ENCODE measurements at regions not wholly inside any gene's neighbourhood (a gene's known extent, or its start where the extent isn't known, plus 50 kb on each side); places are given as distances from the start of the nearest gene placed in this dataset.

DNA sequence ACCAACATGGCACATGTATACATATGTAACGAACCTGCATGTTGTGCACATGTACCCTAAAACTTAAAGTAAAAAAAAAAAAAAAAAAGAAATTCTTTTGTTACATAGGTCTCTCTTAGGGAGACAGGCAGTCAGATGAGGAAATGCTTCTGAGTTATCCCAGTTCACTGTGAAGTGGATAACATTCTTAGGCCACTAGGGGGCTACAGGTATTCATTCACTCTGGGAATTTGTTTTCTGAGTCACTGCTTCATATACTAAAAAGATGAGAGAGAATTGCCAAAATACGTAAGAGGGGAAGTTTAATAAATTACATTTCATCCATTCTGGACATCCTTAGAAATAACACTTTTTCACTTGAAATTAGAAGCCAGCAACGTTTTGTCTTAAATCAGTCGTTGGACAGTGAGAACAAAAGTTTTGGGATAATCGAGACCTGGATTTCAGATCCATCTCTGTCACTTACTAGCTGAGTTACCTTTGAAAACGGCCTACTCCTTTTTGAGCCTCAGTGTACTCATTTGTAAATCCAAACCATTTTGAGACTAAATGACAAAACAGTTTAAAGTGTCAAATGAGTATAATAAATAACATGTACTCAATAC is 738.4 kb upstream of the ALCAM start:
- peaks cover 0 to 8% of the 10 kb centered on the region in 2 donors for H3K9me3 Mint-ChIP-seq
- no peak for ATAC-seq
- no peaks in the 10 kb centered on the region for H3K27me3 Mint-ChIP-seq
- no peak for DNase-seq
- H3K27ac Mint-ChIP-seq = no peak overlapping the region
- H3K4me3 Mint-ChIP-seq = no peak overlapping the region
- no peaks in the 10 kb centered on the region for H3K4me1 Mint-ChIP-seq

DNA sequence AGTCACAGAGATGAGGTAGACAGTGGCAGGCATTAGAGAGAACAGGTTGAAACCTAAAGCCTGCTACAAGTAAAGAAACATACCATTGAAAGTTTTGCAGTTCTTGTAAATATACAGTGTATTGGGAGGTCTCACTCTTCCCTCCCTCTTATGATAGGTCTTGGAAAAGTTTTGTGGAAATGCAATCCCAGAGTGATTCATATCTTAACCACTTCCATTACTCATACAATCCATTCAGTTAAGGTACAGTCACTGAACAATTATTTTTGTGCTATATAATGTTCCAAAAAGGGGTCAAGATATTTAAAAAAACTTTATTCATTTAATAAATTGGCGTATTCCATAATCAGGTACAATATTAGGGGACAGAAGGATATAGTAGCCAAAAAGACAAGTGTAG is 737.7 kb upstream of the ALCAM start:
- DNase-seq (no peak), ATAC-seq (no peak)
- Mint-ChIP-seq H3K27me3 (peaks cover 5% of the 10 kb centered on the region), H3K4me1 (no peaks in the 10 kb centered on the region), H3K27ac (no peak overlapping the region), H3K9me3 (peaks cover 0 to 8% of the 10 kb centered on the region in 2 donors), H3K4me3 (no peak overlapping the region)

DNA sequence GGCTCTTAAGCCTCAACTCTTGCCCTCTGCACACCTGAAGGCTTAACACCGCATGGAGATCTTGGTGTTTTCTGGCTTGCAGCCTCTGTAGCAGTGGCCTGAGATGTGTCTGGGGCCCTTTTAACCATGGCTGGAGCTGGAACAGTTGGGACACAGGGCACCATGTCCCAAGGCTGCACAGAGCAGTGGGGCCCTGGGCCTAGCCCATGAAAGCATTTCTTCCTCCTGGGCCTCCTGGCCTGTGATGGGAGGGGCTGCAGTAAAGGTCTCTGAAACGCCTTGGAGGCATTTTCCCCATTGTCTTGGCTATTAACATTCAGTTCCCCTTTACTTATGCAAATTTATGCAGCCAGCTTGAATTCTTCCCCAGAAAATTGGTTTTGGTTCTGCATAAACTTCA is 735.5 kb upstream of the ALCAM start:
- no peak for DNase-seq
- H3K4me3 Mint-ChIP-seq = no peak overlapping the region
- no peak overlapping the region for H3K27ac Mint-ChIP-seq
- no peaks in the 10 kb centered on the region for H3K4me1 Mint-ChIP-seq
- H3K27me3 Mint-ChIP-seq = peaks cover 10% of the 10 kb centered on the region
- peaks cover 0 to 8% of the 10 kb centered on the region in 2 donors for H3K9me3 Mint-ChIP-seq
- peak; percentile 15 for ATAC-seq

DNA sequence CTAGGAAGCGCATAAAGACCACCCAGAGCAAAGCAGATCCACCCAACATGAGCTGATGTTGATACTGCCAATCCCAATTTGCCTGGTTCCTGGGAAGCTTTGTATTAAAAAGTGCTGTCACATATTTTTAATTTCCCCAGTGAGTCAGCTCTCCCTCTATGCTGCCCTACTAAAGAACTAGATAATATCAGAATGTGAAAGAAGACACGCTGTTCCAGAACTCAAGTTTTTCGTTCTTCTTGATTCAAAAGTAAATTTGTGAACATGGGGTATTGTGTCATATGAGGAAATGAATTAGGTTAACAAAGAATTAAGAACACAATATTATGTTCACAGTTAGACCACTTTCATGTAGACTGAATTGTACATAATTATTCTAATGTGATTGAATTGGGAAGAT is 734.2 kb upstream of the ALCAM start:
- ATAC-seq (no peak), DNase-seq (no peak)
- Mint-ChIP-seq H3K4me1 (no peaks in the 10 kb centered on the region), H3K27me3 (peaks cover 10% of the 10 kb centered on the region), H3K27ac (no peak overlapping the region), H3K4me3 (no peak overlapping the region), H3K9me3 (peaks cover 0 to 8% of the 10 kb centered on the region in 2 donors)

DNA sequence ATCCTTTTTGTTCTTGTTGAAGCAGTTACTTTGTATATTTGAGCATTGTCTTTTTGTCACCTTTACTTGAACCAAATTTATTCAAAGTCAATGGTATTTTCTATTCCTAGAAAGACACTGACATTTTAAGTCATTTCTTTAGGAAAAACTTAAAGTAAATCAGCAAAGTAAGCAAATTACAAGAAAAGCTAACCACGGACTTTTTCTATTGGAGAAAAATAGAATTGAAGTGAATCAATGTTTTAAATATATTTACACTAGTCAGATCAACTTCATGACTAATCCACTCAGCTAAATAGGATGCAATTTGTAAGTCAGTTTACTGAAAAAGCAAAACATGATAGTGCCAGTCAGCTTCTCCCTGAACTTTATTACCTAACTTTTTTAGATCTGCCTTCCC is 733.8 kb upstream of the ALCAM start:
- no peak for ATAC-seq
- no peak for DNase-seq
- peaks cover 10% of the 10 kb centered on the region for H3K27me3 Mint-ChIP-seq
- H3K9me3 Mint-ChIP-seq = peaks cover 1 to 8% of the 10 kb centered on the region in 2 donors
- no peak overlapping the region for H3K4me3 Mint-ChIP-seq
- H3K4me1 Mint-ChIP-seq = no peaks in the 10 kb centered on the region
- H3K27ac Mint-ChIP-seq = no peak overlapping the region

DNA sequence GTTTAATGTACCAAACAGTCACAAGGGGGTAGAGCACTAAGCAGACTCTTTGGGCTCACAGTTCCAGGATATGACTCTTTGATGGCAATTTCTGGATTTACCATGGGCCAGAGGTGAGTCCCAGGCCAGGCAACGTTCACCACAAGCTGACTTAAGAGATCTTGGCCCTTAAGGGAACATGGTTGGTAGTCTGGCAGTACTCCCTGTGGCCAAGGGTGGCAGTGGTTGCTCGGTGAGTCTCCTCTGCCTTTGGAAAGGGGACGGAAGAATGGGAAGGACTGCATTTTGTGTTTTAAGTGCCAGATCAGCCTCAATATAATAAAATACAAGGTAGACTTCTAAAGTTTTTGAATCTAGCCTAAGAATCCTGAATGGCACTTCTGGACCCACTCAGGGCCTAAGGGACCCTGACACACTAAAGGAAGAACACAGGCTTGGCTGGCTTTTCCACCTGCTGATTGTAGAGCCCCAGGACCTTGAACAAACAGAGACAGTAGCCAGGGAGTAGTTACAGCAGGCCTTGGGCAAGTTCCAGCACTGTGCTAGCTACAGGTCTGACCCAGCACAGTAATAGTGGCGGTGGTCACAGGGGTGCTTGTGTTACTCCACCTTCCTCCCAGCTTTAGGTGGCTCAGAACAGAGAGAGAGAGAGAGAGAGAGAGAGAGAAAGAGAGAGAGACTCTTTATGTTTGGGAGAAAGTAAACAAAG is 730.7 kb upstream of the ALCAM start:
- peaks cover 10% of the 10 kb centered on the region for H3K27me3 Mint-ChIP-seq
- peaks cover 8 to 15% of the 10 kb centered on the region in 2 donors for H3K9me3 Mint-ChIP-seq
- DNase-seq (no peak), ATAC-seq (no peak)
- H3K27ac Mint-ChIP-seq = no peak overlapping the region
- H3K4me3 Mint-ChIP-seq = no peak overlapping the region
- no peaks in the 10 kb centered on the region for H3K4me1 Mint-ChIP-seq

DNA sequence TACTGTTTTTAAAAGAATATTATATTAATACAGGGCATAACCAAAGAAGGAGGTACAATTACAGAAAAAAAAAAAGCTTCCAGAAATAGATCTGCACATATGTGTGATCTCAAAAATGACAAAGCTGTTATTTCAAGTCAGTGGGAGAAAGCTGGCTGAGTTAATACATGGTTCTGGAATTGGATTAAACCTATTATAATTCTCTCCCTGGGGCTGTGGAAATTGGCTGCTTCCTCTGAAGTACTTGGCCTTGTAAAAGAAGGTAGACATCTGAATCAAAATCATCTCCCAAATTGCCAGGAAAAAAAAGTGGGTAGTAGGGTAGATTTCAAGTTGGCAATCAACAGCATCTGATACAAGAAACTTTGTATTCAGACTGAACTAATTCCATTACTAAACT is 723.9 kb upstream of the ALCAM start:
- DNase-seq (no peak), ATAC-seq (no peak)
- Mint-ChIP-seq H3K27me3 (no peaks in the 10 kb centered on the region), H3K27ac (no peak overlapping the region), H3K4me1 (no peaks in the 10 kb centered on the region), H3K4me3 (no peak overlapping the region), H3K9me3 (peaks cover 0 to 16% of the 10 kb centered on the region in 2 donors)

DNA sequence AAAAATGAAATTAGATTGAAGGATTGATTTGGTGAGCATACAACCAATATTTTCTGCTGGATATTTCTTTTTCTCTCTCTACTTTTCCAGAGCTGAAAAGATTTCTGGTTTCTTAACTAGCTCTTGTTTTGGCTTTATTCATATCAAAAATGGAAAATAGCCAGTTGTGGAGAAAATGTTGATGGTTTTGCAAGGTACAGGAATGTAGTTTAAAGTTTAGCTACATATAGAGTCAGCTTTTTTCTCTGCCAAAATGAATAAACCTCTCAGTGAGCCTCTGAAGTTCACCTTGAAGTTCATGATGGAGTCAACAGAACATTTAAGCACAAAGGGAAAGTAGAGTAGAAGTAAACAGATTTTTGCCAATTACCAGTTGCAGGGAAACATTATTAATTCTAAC is 720.5 kb upstream of the ALCAM start:
- ATAC-seq (no peak), DNase-seq (no peak)
- Mint-ChIP-seq H3K4me3 (no peak overlapping the region), H3K9me3 (no peaks in the 10 kb centered on the region), H3K27me3 (no peaks in the 10 kb centered on the region), H3K27ac (no peak overlapping the region), H3K4me1 (no peaks in the 10 kb centered on the region)

DNA sequence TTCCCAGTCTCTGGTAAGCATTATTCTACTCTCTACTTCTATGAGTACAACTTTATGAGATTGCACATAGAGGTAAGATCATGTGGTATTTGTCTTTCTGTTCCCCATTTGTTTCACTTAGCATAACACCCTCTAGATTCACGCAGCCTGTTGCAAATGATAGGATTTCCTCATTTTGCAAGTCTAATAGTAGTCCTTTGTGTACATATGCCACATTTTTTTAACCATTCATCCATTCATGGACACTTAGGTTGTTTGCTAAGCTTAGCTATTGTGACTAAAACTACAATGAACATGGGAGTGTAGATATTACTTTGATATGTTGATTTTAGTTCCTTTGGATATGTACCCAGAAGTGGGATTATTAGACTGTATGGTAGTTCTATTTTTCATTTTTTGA is 717.9 kb upstream of the ALCAM start:
- Mint-ChIP-seq H3K9me3 (peaks cover 0 to 5% of the 10 kb centered on the region in 2 donors), H3K27ac (no peak overlapping the region), H3K4me3 (no peak overlapping the region), H3K4me1 (no peaks in the 10 kb centered on the region), H3K27me3 (no peaks in the 10 kb centered on the region)
- ATAC-seq (no peak), DNase-seq (no peak)

DNA sequence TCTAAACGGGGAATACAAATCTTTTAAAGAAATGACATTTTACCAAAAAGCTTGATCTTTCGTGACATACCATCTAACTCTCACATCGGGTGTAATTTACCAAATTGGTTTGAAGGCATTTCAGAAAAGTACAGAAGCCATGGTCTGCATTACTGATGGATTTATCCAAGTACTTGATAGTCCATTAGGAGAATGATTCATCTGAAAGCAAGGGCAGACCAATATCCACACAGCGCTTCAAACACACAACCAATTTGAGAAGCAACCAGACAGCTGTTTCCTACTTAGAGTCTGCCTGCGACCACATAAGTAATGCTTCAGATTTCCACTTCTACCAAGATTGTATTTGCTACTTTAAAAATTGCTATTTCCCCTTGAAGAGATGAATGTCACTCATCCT is 697.6 kb upstream of the ALCAM start:
- ATAC-seq (no peak), DNase-seq (no peak)
- Mint-ChIP-seq H3K4me1 (no peaks in the 10 kb centered on the region), H3K27ac (no peak overlapping the region), H3K9me3 (no peaks in the 10 kb centered on the region), H3K4me3 (no peak overlapping the region), H3K27me3 (no peaks in the 10 kb centered on the region)

DNA sequence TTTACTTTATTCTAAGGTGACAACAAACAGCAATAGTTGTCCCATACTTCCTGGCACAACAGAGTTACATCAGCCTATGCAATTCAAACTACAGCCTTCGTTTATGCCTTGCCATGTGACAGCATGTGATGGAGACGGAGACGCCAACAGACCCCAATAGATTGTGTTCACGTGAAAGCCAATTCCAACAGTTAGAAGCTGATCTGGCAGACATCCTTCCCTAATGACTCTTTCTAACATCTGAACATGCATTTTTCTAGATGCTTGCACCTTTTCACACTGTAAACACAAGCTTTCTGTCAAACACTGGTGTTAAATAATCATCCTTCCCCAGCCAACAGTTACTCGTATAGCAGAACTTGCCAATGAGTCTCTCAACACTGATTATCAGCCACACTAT is 694.4 kb upstream of the ALCAM start:
- DNase-seq (no peak), ATAC-seq (no peak)
- Mint-ChIP-seq H3K9me3 (peaks cover 0 to 4% of the 10 kb centered on the region in 2 donors), H3K27me3 (no peaks in the 10 kb centered on the region), H3K4me1 (no peaks in the 10 kb centered on the region), H3K27ac (no peak overlapping the region), H3K4me3 (no peak overlapping the region)

DNA sequence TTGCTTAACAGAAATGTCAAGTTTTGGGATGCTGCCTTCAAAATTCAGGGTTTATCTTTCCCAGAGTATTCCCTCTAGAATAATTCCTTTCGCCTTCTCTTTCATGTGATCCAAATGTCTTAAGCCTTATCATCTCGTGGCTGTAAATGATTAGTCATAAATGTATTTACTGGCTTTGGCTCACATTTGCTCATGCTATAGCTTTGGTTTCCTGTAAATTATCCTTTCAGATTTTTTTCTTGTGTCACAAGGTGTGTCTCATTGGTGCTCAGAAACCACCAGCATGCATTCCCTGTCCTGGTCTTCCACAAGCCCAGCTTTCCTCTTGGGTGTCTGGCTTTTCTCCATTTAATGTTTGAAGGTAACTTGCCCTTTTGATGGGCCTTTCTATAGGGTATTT is 692.7 kb upstream of the ALCAM start:
- no peak for DNase-seq
- Mint-ChIP-seq H3K9me3 (peaks cover 0 to 4% of the 10 kb centered on the region in 2 donors), H3K4me1 (no peaks in the 10 kb centered on the region), H3K4me3 (no peak overlapping the region), H3K27ac (no peak overlapping the region), H3K27me3 (no peaks in the 10 kb centered on the region)
- no peak for ATAC-seq

DNA sequence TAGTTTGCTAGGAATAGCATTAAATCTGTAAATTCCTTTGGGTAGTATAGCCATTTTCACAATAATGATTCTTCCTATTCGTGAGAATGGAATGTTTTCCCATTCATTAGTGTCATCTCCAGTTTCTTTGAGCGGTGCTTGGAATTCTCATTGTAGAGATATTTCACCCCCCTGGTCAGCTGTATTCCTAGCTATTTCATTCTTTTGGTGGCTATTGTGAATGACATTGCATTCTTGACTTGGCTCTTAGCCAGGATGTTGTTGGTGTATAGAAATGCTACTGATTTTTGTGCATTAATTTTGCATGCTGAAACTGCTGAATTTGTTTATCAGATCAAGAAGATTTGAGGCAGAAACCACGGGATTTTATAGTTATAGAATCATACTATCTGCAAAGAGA is 690.5 kb upstream of the ALCAM start:
- peaks cover 0 to 4% of the 10 kb centered on the region in 2 donors for H3K9me3 Mint-ChIP-seq
- no peak overlapping the region for H3K27ac Mint-ChIP-seq
- H3K27me3 Mint-ChIP-seq = no peaks in the 10 kb centered on the region
- no peak overlapping the region for H3K4me3 Mint-ChIP-seq
- DNase-seq (no peak), ATAC-seq (no peak)
- H3K4me1 Mint-ChIP-seq = no peaks in the 10 kb centered on the region

DNA sequence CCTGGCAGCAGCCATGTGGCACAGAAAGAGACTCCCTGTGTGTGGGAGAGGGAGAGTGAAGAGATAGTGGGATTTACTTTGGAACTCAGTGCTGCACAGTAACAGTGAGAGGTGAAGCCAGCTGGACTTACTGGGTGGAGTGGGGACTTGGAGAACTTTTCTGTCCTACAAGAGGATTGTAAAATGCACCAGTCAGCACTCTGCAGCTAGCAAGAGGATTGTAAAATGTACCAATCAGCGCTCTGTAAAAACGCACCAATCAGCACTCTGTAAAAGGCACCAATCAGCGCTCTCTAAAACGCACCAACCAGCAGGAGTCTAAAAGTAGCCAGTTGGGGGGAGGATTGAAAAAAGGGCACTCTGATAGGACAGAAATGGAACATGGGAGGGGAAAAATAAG is 688.8 kb upstream of the ALCAM start:
- Mint-ChIP-seq H3K4me3 (no peak overlapping the region), H3K9me3 (peaks cover 0 to 4% of the 10 kb centered on the region in 2 donors), H3K27ac (no peak overlapping the region), H3K27me3 (no peaks in the 10 kb centered on the region), H3K4me1 (no peaks in the 10 kb centered on the region)
- DNase-seq = no peak
- no peak for ATAC-seq

DNA sequence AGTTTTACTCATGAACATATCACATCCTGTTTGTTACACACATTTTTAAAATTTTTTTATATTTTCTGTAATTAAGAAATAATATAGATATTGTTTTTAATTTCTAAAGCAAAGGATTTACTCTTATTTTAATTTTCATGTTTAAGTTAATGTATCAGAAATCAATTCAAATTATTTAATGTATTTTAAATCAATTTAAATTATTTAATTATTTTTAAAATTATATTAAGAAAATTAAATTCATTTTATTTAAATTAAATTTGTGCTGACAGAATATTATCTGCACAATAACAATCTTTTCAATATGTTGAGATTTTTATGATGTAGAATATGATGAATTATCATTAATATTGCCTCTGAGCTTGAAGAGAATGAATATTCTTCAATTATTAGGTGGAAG is 681.2 kb upstream of the ALCAM start:
- H3K4me1 Mint-ChIP-seq = no peaks in the 10 kb centered on the region
- no peak overlapping the region for H3K4me3 Mint-ChIP-seq
- H3K9me3 Mint-ChIP-seq = peaks cover 0 to 6% of the 10 kb centered on the region in 2 donors
- DNase-seq (no peak), ATAC-seq (no peak)
- H3K27ac Mint-ChIP-seq = no peak overlapping the region
- H3K27me3 Mint-ChIP-seq = no peaks in the 10 kb centered on the region

DNA sequence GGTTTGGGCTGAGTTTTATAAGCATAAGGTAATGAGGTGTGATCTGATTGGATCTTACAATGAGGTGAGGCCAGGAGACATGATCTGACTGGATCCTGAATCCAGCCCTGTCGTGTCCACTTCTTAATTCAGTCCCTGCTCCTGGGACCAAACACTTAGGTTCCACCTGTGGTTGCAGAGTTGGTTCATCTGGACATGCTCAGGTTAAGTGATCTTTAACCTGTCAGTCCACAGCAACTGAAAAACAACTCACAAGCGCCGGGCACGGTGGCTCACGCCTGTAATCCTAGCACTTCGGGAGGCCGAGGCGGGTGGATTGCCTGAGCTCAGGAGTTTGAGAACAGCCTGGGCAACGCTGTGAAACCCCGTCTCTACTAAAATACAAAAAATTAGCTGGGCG is 679.3 kb upstream of the ALCAM start:
- no peak for DNase-seq
- no peak overlapping the region for H3K27ac Mint-ChIP-seq
- no peaks in the 10 kb centered on the region for H3K4me1 Mint-ChIP-seq
- H3K9me3 Mint-ChIP-seq = peaks cover 0 to 6% of the 10 kb centered on the region in 2 donors
- no peaks in the 10 kb centered on the region for H3K27me3 Mint-ChIP-seq
- ATAC-seq = no peak
- H3K4me3 Mint-ChIP-seq = no peak overlapping the region

DNA sequence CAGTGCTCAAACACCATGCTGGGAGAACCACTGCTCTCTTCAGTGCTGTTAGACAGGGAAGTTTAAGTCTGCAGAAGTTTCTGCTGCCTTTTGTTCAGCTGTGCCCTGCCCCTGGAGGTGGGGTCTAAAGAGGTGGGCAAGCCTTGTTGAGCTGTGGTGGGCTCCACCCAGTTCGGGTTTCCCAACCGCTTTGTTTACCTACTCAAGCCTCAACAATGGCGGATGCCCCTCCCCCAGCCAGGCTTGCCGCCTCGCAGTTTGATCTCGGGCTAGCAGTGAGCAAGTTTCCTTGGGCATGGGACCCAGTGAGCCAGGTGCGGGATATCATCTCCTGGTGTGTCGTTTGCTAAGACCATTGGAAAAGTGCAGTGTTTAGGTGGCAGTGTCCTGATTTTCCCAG is 670.2 kb upstream of the ALCAM start:
- no peaks in the 10 kb centered on the region for H3K4me1 Mint-ChIP-seq
- no peak overlapping the region for H3K27ac Mint-ChIP-seq
- H3K4me3 Mint-ChIP-seq = no peak overlapping the region
- DNase-seq = no peak
- ATAC-seq = no peak
- H3K9me3 Mint-ChIP-seq = no peaks in the 10 kb centered on the region
- H3K27me3 Mint-ChIP-seq = no peaks in the 10 kb centered on the region
